Panc1 (cell line): ENCODE measurements at regions not wholly inside any gene's neighbourhood (a gene's known extent, or its start where the extent isn't known, plus 50 kb on each side); places are given as distances from the start of the nearest gene placed in this dataset.

Source experiments
- CTCF ChIP-seq: fragments of 450-650 bp; IDR thresholded peaks from 2 replicates; pipeline ENCODE4 v1.5.1; 2017; ENCODE audit warnings: mild to moderate bottlenecking
- POLR2AphosphoS5 ChIP-seq: IDR thresholded peaks from 2 replicates; pipeline ENCODE4 v1.6.1; 2012; ENCODE audit warnings: mild to moderate bottlenecking, low read depth, low read length, moderate library complexity
- REST ChIP-seq, 2 experiments: IDR thresholded peaks; 2 replicates each; pipeline ENCODE4 v1.6.1; 2011 to 2012; ENCODE audit warnings: low read depth in 2 of 2, control low read depth in 1 of 2, low read length in 1 of 2, mild to moderate bottlenecking in 1 of 2, moderate library complexity in 1 of 2; ENCODE audit not compliant: insufficient read depth in 1 of 2
- SIN3A ChIP-seq: IDR thresholded peaks from 2 replicates; pipeline ENCODE4 v1.6.1; 2012; ENCODE audit warnings: low read depth, mild to moderate bottlenecking, low read length, moderate library complexity, borderline replicate concordance; ENCODE audit not compliant: insufficient read depth
- TCF7L2 ChIP-seq: IDR thresholded peaks from 2 replicates; pipeline ENCODE4 v1.6.1; 2011; ENCODE audit warnings: mild to moderate bottlenecking, low read depth, low read length, inconsistent platforms

GRCh38 chr1:221888218-221888617 lies 146.3 kb upstream of the DUSP10 start:
- TF ChIP-seq CTCF = no peak
- TF ChIP-seq POLR2AphosphoS5 = no peak
- TF ChIP-seq SIN3A = no peak
- no peak for TF ChIP-seq TCF7L2
- TF ChIP-seq REST (IDR thresholded peaks at IDR 0.05; ENCODE audit: insufficient read depth in 1 of 2, low read depth in 2 of 2, low read length in 1 of 2) = no peak
